ENCODE measurements at regions not wholly inside any gene's neighbourhood (a gene's known extent, or its start where the extent isn't known, plus 50 kb on each side); places are given as distances from the start of the nearest gene placed in this dataset.

GRCh38 chr13:81846771-81847170, 1505.8 kb upstream of the SPRY2 start:
- Histone ChIP-seq H3K27me3 (ENCODE audit: insufficient read depth, poor library complexity, severe bottlenecking) (no peaks in the 10 kb centered on the region), H3K27ac (ENCODE audit: poor library complexity, severe bottlenecking) (no peak overlapping the region), H3K4me3 (ENCODE audit: severe bottlenecking) (no peak overlapping the region), H3K4me1 (ENCODE audit: insufficient read depth, poor library complexity, severe bottlenecking) (no peaks in the 10 kb centered on the region), H3K36me3 (ENCODE audit: low read depth) (no peaks in the 10 kb centered on the region), H3K9me3 (ENCODE audit: severe bottlenecking) (no peaks in the 10 kb centered on the region)
- TF ChIP-seq, protein P1, sequence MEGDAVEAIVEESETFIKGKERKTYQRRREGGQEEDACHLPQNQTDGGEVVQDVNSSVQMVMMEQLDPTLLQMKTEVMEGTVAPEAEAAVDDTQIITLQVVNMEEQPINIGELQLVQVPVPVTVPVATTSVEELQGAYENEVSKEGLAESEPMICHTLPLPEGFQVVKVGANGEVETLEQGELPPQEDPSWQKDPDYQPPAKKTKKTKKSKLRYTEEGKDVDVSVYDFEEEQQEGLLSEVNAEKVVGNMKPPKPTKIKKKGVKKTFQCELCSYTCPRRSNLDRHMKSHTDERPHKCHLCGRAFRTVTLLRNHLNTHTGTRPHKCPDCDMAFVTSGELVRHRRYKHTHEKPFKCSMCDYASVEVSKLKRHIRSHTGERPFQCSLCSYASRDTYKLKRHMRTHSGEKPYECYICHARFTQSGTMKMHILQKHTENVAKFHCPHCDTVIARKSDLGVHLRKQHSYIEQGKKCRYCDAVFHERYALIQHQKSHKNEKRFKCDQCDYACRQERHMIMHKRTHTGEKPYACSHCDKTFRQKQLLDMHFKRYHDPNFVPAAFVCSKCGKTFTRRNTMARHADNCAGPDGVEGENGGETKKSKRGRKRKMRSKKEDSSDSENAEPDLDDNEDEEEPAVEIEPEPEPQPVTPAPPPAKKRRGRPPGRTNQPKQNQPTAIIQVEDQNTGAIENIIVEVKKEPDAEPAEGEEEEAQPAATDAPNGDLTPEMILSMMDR (IDR thresholded peaks at IDR 0.05; ENCODE audit: poor library complexity, severe bottlenecking) = no peak
- DNase-seq (ENCODE audit: low spot score) (no peak), ATAC-seq (ENCODE audit: low read depth) (no peak)

DNA sequence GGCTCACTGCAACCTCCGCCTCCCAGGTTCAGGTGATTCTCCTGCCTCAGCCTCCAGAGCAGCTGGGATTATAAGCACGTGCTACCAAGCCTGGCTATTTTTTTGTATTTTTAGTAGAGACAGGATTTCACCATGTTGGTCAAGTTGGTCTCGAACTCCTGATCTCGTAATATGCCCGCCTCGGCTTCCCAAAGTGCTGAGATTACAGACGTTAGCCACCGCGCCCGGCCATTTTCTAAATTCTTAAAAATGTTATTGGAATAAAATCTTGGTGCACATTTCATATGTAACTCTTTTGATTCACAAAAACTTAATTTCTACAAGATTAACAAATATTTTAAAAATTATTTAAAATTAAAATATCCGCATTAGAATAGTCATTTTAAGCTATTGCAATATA, 1480.3 kb upstream of the SPRY2 start:
- no peaks in the 10 kb centered on the region for H3K27me3 ChIP-seq (ENCODE audit: insufficient read depth, poor library complexity, severe bottlenecking)
- H3K27ac ChIP-seq (ENCODE audit: poor library complexity, severe bottlenecking) = no peak overlapping the region
- DNase-seq (ENCODE audit: low spot score) (no peak), ATAC-seq (ENCODE audit: low read depth) (no peak)
- TF ChIP-seq, protein P1 (IDR thresholded peaks at IDR 0.05; ENCODE audit: poor library complexity, severe bottlenecking) = no peak
- no peak overlapping the region for H3K4me3 ChIP-seq (ENCODE audit: severe bottlenecking)
- no peaks in the 10 kb centered on the region for H3K4me1 ChIP-seq (ENCODE audit: insufficient read depth, poor library complexity, severe bottlenecking)
- no peaks in the 10 kb centered on the region for H3K9me3 ChIP-seq (ENCODE audit: severe bottlenecking)
- H3K36me3 ChIP-seq (ENCODE audit: low read depth) = no peaks in the 10 kb centered on the region

- Histone ChIP-seq H3K27me3 (ENCODE audit: insufficient read depth, poor library complexity, severe bottlenecking) (no peaks in the 10 kb centered on the region), H3K4me1 (ENCODE audit: insufficient read depth, poor library complexity, severe bottlenecking) (no peaks in the 10 kb centered on the region), H3K9me3 (ENCODE audit: severe bottlenecking) (no peaks in the 10 kb centered on the region), H3K36me3 (ENCODE audit: low read depth) (no peaks in the 10 kb centered on the region), H3K27ac (ENCODE audit: poor library complexity, severe bottlenecking) (no peak overlapping the region), H3K4me3 (ENCODE audit: severe bottlenecking) (no peak overlapping the region)
- no peak for ATAC-seq (ENCODE audit: low read depth)
- no peak for DNase-seq (ENCODE audit: low spot score)
- TF ChIP-seq, protein P1 (IDR thresholded peaks at IDR 0.05; ENCODE audit: poor library complexity, severe bottlenecking) = no peak
Measured at GRCh38 chr13:81800433-81800832, 1459.5 kb upstream of the SPRY2 start.

DNA sequence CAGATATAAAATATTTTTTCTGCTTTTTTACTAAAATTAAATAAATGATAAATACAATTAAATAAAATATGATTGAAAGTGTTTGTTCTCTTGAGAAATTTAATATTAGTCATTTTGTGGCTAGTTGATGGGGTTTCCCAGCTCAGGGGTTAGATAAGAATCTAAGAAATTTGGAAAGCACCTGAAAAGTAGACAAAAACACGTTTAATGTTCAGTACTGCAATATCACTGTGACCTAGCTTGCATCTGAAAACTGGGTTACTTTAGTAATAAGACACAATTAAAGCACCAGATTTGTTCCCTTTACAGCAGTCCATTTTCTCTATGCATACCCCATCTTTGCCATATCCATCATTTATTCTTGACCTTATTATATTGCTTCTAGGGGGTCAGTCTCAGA, 1454.8 kb upstream of the SPRY2 start:
- DNase-seq (ENCODE audit: low spot score) (no peak), ATAC-seq (ENCODE audit: low read depth) (no peak)
- H3K27ac ChIP-seq (ENCODE audit: poor library complexity, severe bottlenecking) = no peak overlapping the region
- H3K9me3 ChIP-seq (ENCODE audit: severe bottlenecking) = no peaks in the 10 kb centered on the region
- TF ChIP-seq, protein P1 (IDR thresholded peaks at IDR 0.05; ENCODE audit: poor library complexity, severe bottlenecking) = no peak
- no peaks in the 10 kb centered on the region for H3K4me1 ChIP-seq (ENCODE audit: insufficient read depth, poor library complexity, severe bottlenecking)
- no peaks in the 10 kb centered on the region for H3K36me3 ChIP-seq (ENCODE audit: low read depth)
- no peaks in the 10 kb centered on the region for H3K27me3 ChIP-seq (ENCODE audit: insufficient read depth, poor library complexity, severe bottlenecking)
- H3K4me3 ChIP-seq (ENCODE audit: severe bottlenecking) = no peak overlapping the region

DNA sequence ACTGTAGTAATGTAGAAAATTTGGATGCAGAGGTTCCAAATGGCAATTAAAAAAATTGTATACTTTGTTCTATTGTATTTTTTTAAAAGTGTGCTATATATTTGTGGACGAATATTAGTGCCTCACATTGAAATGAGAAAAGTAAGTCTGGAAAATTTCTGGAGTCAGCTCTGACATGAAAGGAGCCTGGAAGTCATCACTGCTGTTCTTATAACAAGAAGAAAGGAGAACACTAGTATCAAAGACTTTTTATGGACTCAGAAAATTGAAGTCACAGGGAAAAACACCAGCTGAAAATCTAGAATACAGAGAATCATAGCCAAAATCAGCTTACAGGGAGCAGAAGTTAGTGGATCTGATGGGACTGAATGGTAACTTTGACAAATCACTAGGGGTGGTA, 1450.7 kb upstream of the SPRY2 start:
- ATAC-seq (ENCODE audit: low read depth) (no peak), DNase-seq (ENCODE audit: low spot score) (no peak)
- Histone ChIP-seq H3K27me3 (ENCODE audit: insufficient read depth, poor library complexity, severe bottlenecking) (no peaks in the 10 kb centered on the region), H3K27ac (ENCODE audit: poor library complexity, severe bottlenecking) (no peak overlapping the region), H3K9me3 (ENCODE audit: severe bottlenecking) (no peaks in the 10 kb centered on the region), H3K36me3 (ENCODE audit: low read depth) (no peaks in the 10 kb centered on the region), H3K4me1 (ENCODE audit: insufficient read depth, poor library complexity, severe bottlenecking) (no peaks in the 10 kb centered on the region), H3K4me3 (ENCODE audit: severe bottlenecking) (no peak overlapping the region)
- TF ChIP-seq, protein P1 (IDR thresholded peaks at IDR 0.05; ENCODE audit: poor library complexity, severe bottlenecking) = no peak
